ENCODE measurements at regions not wholly inside any gene's neighbourhood (a gene's known extent, or its start where the extent isn't known, plus 50 kb on each side); places are given as distances from the start of the nearest gene placed in this dataset.

DNA sequence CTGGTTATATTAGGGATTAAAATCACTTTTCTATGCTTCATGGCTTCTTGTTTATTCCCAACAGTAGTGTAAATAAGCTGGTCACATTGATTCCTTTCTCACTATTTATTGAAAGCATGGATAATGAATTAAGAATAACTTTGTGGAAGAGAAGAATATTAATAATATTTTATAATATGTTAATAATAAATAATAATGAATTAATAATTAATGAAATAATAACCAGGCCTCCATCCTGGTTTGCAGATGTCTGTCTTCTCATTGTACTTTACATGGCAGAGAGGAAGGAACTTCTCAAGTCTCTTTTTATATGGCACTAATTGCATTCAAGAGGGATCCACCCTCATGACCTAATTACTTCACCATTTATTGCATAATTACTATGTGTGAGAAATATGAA is 473.5 kb downstream of the PTPRC start:
- H3K27ac ChIP-seq = no peak overlapping the region
- H3K36me3 ChIP-seq = no peaks in the 10 kb centered on the region
- no peaks in the 10 kb centered on the region for H3K9me3 ChIP-seq (replicated peaks)
- no peaks in the 10 kb centered on the region for H3K4me1 ChIP-seq
- no peaks in the 10 kb centered on the region for H3K27me3 ChIP-seq
- H3K4me3 ChIP-seq = no peak overlapping the region
- no peak for DNase-seq

DNA sequence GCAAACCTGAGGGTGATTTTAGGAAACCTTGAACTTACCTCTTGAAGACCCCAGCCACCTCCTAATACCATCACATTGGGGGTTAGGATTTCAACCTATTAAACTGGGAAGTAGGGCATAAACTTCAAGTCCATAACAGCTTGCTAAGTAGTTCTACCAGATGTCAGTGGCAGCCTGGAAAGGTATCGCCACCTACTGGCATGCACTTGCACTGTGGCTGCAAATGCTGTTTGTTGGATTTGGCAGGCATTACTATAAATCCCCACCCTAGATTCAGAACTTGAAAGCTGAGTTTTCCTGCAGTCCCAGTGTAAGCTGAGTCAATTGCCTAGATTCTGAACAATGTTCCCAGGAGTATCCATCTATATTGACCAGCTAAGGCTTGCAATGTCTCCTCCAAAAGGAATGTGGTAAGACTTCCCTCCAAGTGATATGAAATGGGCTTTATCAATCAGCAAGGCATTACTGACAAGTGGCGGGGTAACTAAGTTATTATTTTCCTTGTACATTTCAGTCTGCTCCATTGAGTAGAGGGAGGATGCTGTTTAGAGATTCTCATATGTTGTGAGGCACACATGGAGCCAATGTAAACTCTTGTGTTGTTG is 474.5 kb downstream of the PTPRC start:
- Histone ChIP-seq H3K27me3 (no peaks in the 10 kb centered on the region), H3K36me3 (no peaks in the 10 kb centered on the region), H3K4me3 (no peak overlapping the region), H3K4me1 (no peaks in the 10 kb centered on the region), H3K27ac (no peak overlapping the region), H3K9me3 (replicated peaks) (no peaks in the 10 kb centered on the region)
- peak; percentile 24 to 55 for DNase-seq

GRCh38 chr1:199116488-199116887 is 477.6 kb downstream of the PTPRC start:
- Histone ChIP-seq H3K4me3 (no peak overlapping the region), H3K9me3 (replicated peaks) (no peaks in the 10 kb centered on the region), H3K36me3 (no peaks in the 10 kb centered on the region), H3K4me1 (no peaks in the 10 kb centered on the region), H3K27me3 (no peaks in the 10 kb centered on the region), H3K27ac (no peak overlapping the region)
- DNase-seq = no peak

- H3K9me3 ChIP-seq (replicated peaks) = no peaks in the 10 kb centered on the region
- H3K36me3 ChIP-seq = no peaks in the 10 kb centered on the region
- no peak overlapping the region for H3K4me3 ChIP-seq
- H3K27me3 ChIP-seq = no peaks in the 10 kb centered on the region
- H3K27ac ChIP-seq = no peak overlapping the region
- DNase-seq = no peak
- H3K4me1 ChIP-seq = no peaks in the 10 kb centered on the region
These were observed 482.2 kb downstream of the PTPRC start for GRCh38 chr1:199121047-199121446.

DNA sequence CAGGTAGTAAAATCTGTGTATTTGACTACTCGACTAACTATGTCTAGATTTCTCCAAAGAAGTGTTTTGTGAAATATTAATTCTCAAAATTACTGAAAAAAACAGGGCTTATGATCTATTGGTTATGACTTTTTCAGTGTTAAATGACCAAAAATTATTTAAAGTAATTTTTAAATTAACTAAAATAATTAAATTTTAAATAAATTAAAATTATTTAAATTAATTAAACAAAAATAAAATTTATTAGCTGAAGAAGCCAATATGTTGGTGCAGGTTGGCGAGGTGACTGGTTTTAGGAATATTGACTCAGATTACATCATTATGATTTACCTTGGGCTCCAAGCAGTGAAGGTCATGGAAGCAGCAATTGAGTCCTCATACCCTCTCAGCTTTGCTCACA is 483.2 kb downstream of the PTPRC start:
- Histone ChIP-seq H3K27me3 (no peaks in the 10 kb centered on the region), H3K4me3 (no peak overlapping the region), H3K27ac (no peak overlapping the region), H3K9me3 (replicated peaks) (no peaks in the 10 kb centered on the region), H3K4me1 (no peaks in the 10 kb centered on the region), H3K36me3 (no peaks in the 10 kb centered on the region)
- no peak for DNase-seq

- no peaks in the 10 kb centered on the region for H3K27me3 ChIP-seq
- H3K36me3 ChIP-seq = no peaks in the 10 kb centered on the region
- DNase-seq = no peak
- no peaks in the 10 kb centered on the region for H3K9me3 ChIP-seq (replicated peaks)
- H3K4me1 ChIP-seq = no peaks in the 10 kb centered on the region
- no peak overlapping the region for H3K27ac ChIP-seq
- H3K4me3 ChIP-seq = no peak overlapping the region
These were observed 483.9 kb downstream of the PTPRC start for GRCh38 chr1:199122532-199123311.

DNA sequence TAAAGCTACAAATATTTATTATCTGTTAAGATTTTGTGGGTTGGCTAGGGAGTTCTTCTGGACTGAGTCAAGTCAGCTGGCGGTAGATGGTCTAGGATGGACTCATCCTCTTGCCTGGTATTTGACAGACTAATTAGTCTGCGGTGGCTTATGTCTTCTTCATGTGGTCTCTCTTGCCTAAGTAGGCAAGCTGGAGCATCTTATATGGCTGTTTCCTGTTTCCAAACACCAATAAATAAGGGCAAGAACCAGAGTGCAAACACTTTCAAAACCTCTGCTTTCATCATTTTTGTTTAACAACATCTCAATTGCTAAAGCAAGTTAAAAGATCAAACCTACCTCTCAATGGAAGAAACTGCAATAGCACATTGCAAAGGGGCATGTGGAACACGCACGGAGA is 484.8 kb downstream of the PTPRC start:
- H3K36me3 ChIP-seq = no peaks in the 10 kb centered on the region
- H3K9me3 ChIP-seq (replicated peaks) = no peaks in the 10 kb centered on the region
- no peaks in the 10 kb centered on the region for H3K4me1 ChIP-seq
- H3K4me3 ChIP-seq = no peak overlapping the region
- no peaks in the 10 kb centered on the region for H3K27me3 ChIP-seq
- DNase-seq = no peak
- H3K27ac ChIP-seq = no peak overlapping the region

- Histone ChIP-seq H3K36me3 (no peaks in the 10 kb centered on the region), H3K27ac (no peak overlapping the region), H3K4me1 (no peaks in the 10 kb centered on the region), H3K4me3 (no peak overlapping the region), H3K9me3 (replicated peaks) (no peaks in the 10 kb centered on the region), H3K27me3 (no peaks in the 10 kb centered on the region)
- no peak for DNase-seq
These were observed 485.5 kb downstream of the PTPRC start for GRCh38 chr1:199124351-199124750.

DNA sequence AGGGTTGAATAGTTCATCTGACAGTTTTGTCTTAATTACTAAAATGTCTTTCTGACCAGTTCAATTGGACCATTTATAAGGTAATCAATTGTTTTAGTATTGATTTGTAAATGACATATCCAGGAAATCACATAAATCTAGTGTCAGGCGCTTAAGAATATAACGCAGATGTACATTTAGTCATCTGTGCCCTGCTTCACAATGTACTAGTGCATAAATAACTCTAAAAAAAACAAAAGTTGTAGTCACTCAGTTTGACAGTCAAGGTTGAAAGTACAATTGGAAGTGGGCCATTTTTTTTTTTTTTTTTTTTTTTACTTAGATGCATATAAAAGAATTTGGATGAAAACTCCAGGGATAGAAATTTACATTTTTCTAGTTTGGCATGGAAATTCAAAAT is 490.4 kb downstream of the PTPRC start:
- Histone ChIP-seq H3K27me3 (no peaks in the 10 kb centered on the region), H3K9me3 (replicated peaks) (no peaks in the 10 kb centered on the region), H3K4me1 (no peaks in the 10 kb centered on the region), H3K36me3 (no peaks in the 10 kb centered on the region), H3K4me3 (no peak overlapping the region), H3K27ac (no peak overlapping the region)
- DNase-seq = no peak

DNA sequence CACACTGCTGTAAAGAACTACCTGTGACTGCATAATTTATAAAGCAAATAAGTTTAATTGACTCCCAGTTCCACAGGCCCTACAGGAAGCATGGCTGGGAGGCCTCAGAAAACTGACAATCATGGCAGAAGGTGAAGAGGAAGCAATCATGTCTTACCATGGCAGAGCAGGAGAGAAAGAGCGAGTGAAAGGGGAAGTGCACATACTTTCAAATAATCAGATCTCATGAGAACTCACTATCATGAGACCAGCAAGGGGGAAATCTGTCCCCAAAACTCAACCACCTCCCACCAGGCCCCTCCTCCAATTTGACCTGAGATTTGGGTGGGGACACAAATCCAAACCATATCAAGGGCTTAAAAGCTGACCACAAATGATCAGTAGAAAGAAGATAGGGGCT is 493.2 kb downstream of the PTPRC start:
- Histone ChIP-seq H3K4me3 (no peak overlapping the region), H3K27me3 (no peaks in the 10 kb centered on the region), H3K9me3 (replicated peaks) (no peaks in the 10 kb centered on the region)

GRCh38 chr1:199135901-199136300 is 497.1 kb downstream of the PTPRC start:
- H3K4me3 ChIP-seq = no peak overlapping the region
- no peak overlapping the region for H3K27ac ChIP-seq
- no peaks in the 10 kb centered on the region for H3K9me3 ChIP-seq (replicated peaks)
- H3K27me3 ChIP-seq = no peaks in the 10 kb centered on the region
- H3K4me1 ChIP-seq = no peaks in the 10 kb centered on the region
- no peaks in the 10 kb centered on the region for H3K36me3 ChIP-seq
- peak in 1 of 2 experiments; percentile 1 for DNase-seq

More for the DNA sequence above, 493.2 kb downstream of the PTPRC start:
- no peak for DNase-seq
- no peaks in the 10 kb centered on the region for H3K4me1 ChIP-seq
- no peak overlapping the region for H3K27ac ChIP-seq
- no peaks in the 10 kb centered on the region for H3K36me3 ChIP-seq

DNA sequence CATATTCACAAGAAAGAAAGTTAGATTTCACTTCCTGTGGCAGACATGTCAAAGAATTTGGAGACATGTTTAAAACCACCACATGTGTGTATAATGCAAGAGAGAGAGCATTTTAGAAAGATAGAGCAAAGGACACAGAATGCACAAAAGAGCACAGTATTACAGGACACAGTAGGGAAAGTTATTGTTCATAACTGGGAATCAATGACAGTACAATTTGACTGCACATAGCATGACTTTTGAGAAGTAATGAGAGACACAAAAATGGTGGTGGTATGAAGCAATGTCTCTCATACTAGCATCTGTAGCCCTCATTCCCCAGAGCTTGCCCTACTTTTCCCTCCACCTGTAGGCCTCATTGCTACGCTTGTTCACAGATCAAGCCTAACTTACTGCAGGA is 499.2 kb downstream of the PTPRC start:
- H3K4me1 ChIP-seq = no peaks in the 10 kb centered on the region
- no peak overlapping the region for H3K27ac ChIP-seq
- DNase-seq = no peak
- no peak overlapping the region for H3K4me3 ChIP-seq
- H3K9me3 ChIP-seq (replicated peaks) = no peaks in the 10 kb centered on the region
- no peaks in the 10 kb centered on the region for H3K27me3 ChIP-seq
- H3K36me3 ChIP-seq = no peaks in the 10 kb centered on the region

DNA sequence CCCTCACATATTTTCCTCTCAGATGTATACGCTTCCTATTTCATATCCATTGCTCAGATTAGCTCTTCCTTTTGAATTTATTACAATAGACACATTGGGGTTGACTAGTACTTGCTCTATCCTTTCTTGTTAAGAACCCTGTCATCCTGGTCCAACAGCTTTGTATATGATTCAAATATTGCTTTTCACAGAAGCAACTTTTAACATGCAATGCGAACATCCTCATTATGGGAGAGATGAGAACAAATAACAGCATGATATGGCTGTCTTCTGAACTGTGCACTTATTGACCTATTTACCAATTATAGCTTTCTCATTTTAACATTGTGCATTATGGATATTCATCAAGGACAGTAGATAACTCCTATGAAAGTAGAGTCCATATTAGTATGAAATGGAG is 510.8 kb downstream of the PTPRC start:
- H3K4me3 ChIP-seq = no peak overlapping the region
- H3K9me3 ChIP-seq (replicated peaks) = no peaks in the 10 kb centered on the region
- no peak for DNase-seq
- H3K36me3 ChIP-seq = no peaks in the 10 kb centered on the region
- H3K27me3 ChIP-seq = no peaks in the 10 kb centered on the region
- no peak overlapping the region for H3K27ac ChIP-seq
- H3K4me1 ChIP-seq = no peaks in the 10 kb centered on the region

DNA sequence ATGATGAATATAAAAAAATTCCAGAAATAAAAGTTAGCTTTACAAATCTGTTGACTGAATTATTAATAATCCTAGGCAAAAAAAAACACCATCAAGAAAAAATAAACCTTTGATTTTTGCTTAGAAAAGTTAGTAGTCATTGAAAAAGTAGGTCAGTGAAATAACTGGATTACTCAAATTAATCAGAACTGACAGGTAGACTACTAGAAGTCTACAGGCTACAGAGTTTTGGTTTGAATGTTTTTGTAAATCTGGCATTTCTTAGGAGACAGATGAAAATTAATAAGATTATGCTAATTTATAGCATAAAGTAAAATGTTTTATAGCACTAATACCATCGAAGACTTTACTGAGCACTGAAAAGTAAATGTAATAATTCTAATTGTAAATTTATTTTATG is 511.9 kb downstream of the PTPRC start:
- Histone ChIP-seq H3K36me3 (no peaks in the 10 kb centered on the region), H3K27ac (no peak overlapping the region), H3K4me1 (no peaks in the 10 kb centered on the region), H3K4me3 (no peak overlapping the region), H3K27me3 (no peaks in the 10 kb centered on the region), H3K9me3 (replicated peaks) (no peaks in the 10 kb centered on the region)
- no peak for DNase-seq

GRCh38 chr1:199151634-199152425 is 513.0 kb downstream of the PTPRC start:
- Histone ChIP-seq H3K4me1 (no peaks in the 10 kb centered on the region), H3K27ac (no peak overlapping the region), H3K4me3 (no peak overlapping the region), H3K27me3 (no peaks in the 10 kb centered on the region), H3K9me3 (replicated peaks) (no peaks in the 10 kb centered on the region), H3K36me3 (no peaks in the 10 kb centered on the region)
- DNase-seq = no peak

Measured in SJCRH30 (cell line).